CD4-positive, alpha-beta memory T cell (primary cell): ENCODE measurements at regions not wholly inside any gene's neighbourhood (a gene's known extent, or its start where the extent isn't known, plus 50 kb on each side); places are given as distances from the start of the nearest gene placed in this dataset.
A peak's percentile ranks its signal among the peaks of the same experiment; 100 is the strongest.

Source experiments
- CTCF ChIA-PET: fragments of 350-600 bp; sonication (Branson Sonifier 250); formaldehyde crosslinking; loops from one replicate; lab custom pipeline; 2021; ENCODE audit warnings: inconsistent platforms; ENCODE audit not compliant: partially characterized antibody; lab: Charles Lee
- POLR2A ChIA-PET: fragments of 350-600 bp; sonication (Branson Sonifier 250); formaldehyde crosslinking; loops from one replicate; lab custom pipeline; 2021; ENCODE audit not compliant: partially characterized antibody; lab: Charles Lee
- DNase-seq, 5 donors: peaks; one replicate each; pipeline versions ENCODE4 v3.0.0 to v3.0.0-alpha.2; 2020 to 2022; ENCODE audit warnings: mixed read lengths in 1 of 5
- H3K27ac ChIP-seq: one replicate; pipeline ENCODE4 v1.7.0; 2013; ENCODE audit warnings: low read depth, low read length
- H3K27me3 ChIP-seq: 2 replicates; pipeline ENCODE4 v1.7.0; 2013; ENCODE audit warnings: mild to moderate bottlenecking, low read length, moderate library complexity; ENCODE audit not compliant: insufficient read depth
- H3K36me3 ChIP-seq: 2 replicates; pipeline ENCODE4 v1.7.0; 2013; ENCODE audit warnings: mild to moderate bottlenecking, low read length, moderate library complexity; ENCODE audit not compliant: insufficient read depth
- H3K4me1 ChIP-seq: 2 replicates; pipeline ENCODE4 v1.7.0; 2013; ENCODE audit warnings: mild to moderate bottlenecking, low read length, moderate library complexity; ENCODE audit not compliant: insufficient read depth
- H3K4me3 ChIP-seq, 2 donors: one replicate each; pipeline ENCODE4 v1.7.0; 2013; ENCODE audit warnings: low read length in 2 of 2, mild to moderate bottlenecking in 1 of 2
- H3K9me3 ChIP-seq, 2 donors: one replicate each; pipeline ENCODE4 v1.7.0; 2013; ENCODE audit warnings: low read length in 2 of 2, control low read depth in 1 of 2; ENCODE audit not compliant: control insufficient read depth in 1 of 2
- H3K27ac Mint-ChIP-seq, 7 donors: one replicate each; pipeline ENCODE4 v1.8.0; 2020 to 2021; ENCODE audit warnings: mixed read lengths in 7 of 7, mild to moderate bottlenecking in 6 of 7, inconsistent platforms in 3 of 7, moderate library complexity in 3 of 7
- H3K27me3 Mint-ChIP-seq, 2 donors: one replicate each; pipeline ENCODE4 v1.8.0; 2020 to 2021; ENCODE audit warnings: mixed read lengths in 2 of 2
- H3K36me3 Mint-ChIP-seq, 2 donors: one replicate each; pipeline ENCODE4 v1.8.0; 2020 to 2021; ENCODE audit warnings: mixed read lengths in 2 of 2, inconsistent platforms in 1 of 2, mild to moderate bottlenecking in 1 of 2
- H3K4me1 Mint-ChIP-seq, 4 donors: one replicate each; pipeline ENCODE4 v1.8.0; 2020 to 2021; ENCODE audit warnings: mixed read lengths in 4 of 4, mild to moderate bottlenecking in 1 of 4
- H3K4me3 Mint-ChIP-seq, 8 donors: one replicate each; pipeline ENCODE4 v1.8.0; 2020 to 2021; ENCODE audit warnings: mixed read lengths in 8 of 8, mild to moderate bottlenecking in 7 of 8, moderate library complexity in 6 of 8, inconsistent platforms in 3 of 8
- H3K9me3 Mint-ChIP-seq, 8 donors: one replicate each; pipeline ENCODE4 v1.8.0; 2020 to 2021; ENCODE audit warnings: mixed read lengths in 8 of 8, mild to moderate bottlenecking in 5 of 8, inconsistent platforms in 3 of 8, moderate library complexity in 1 of 8
- intact Hi-C: fragments of 100-400 bp; cut with micrococcal nuclease; formaldehyde crosslinking; loops from one replicate; pipeline ENCODE4 v1.15.1; 2023

- intact Hi-C loops, result no loop called here
- peaks cover 0 to 8% (median 6%) of the 10 kb centered on the region in 8 donors for H3K9me3 Mint-ChIP-seq
- no peak overlapping the region for H3K4me3 Mint-ChIP-seq
- H3K27ac Mint-ChIP-seq, result no peak overlapping the region
- ChIA-PET POLR2A (no interaction called here), CTCF (no interaction called here)
- H3K9me3 ChIP-seq, result peaks cover 0 to 3% of the 10 kb centered on the region in 2 donors
- no peaks in the 10 kb centered on the region for H3K36me3 Mint-ChIP-seq
- no peaks in the 10 kb centered on the region for H3K27me3 Mint-ChIP-seq
- DNase-seq, result no peak
- no peak overlapping the region for H3K4me3 ChIP-seq
- H3K4me1 Mint-ChIP-seq, result no peaks in the 10 kb centered on the region
- H3K36me3 ChIP-seq, result no peaks in the 10 kb centered on the region
- H3K4me1 ChIP-seq, result no peaks in the 10 kb centered on the region
- no peaks in the 10 kb centered on the region for H3K27me3 ChIP-seq
- no peak overlapping the region for H3K27ac ChIP-seq
These were observed 190.3 kb upstream of the SPOCK3 start for GRCh38 chr4:167424341-167425256.

- CTCF ChIA-PET, result no interaction called here
- Mint-ChIP-seq H3K27ac (no peak overlapping the region), H3K4me3 (no peak overlapping the region), H3K9me3 (peaks cover 2 to 12% (median 7%) of the 10 kb centered on the region in 8 donors), H3K27me3 (no peaks in the 10 kb centered on the region), H3K36me3 (no peaks in the 10 kb centered on the region), H3K4me1 (no peaks in the 10 kb centered on the region)
- Histone ChIP-seq H3K27ac (no peak overlapping the region), H3K4me3 (no peak overlapping the region), H3K36me3 (no peaks in the 10 kb centered on the region), H3K9me3 (peaks cover 0 to 3% of the 10 kb centered on the region in 2 donors), H3K27me3 (no peaks in the 10 kb centered on the region), H3K4me1 (no peaks in the 10 kb centered on the region)
- intact Hi-C loops, result no loop called here
- POLR2A ChIA-PET, result no interaction called here
- no peak for DNase-seq
These were observed 193.9 kb upstream of the SPOCK3 start for GRCh38 chr4:167428156-167428555.

DNA sequence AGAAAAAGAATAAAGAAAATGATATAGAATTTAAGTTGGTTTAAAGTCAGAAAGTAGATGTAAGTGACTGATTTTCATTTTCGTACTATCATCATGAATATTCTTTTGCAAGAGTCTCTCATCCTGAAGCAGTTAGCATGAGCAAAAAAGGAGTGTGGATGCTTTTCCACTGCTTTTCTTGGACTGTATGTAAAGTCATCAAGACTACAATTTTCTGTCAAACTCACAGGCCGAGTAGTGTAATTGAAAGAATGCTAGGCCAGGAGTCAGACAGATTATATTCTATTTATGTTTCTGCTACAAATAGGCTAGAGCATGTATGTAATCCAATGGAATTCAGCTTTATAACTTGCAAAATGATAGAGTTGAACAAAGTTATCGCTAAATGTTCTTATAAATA is 197.1 kb upstream of the SPOCK3 start:
- Mint-ChIP-seq H3K4me3 (no peak overlapping the region), H3K36me3 (no peaks in the 10 kb centered on the region), H3K27me3 (no peaks in the 10 kb centered on the region), H3K4me1 (no peaks in the 10 kb centered on the region), H3K27ac (no peak overlapping the region), H3K9me3 (peaks cover 0 to 10% (median 5%) of the 10 kb centered on the region in 8 donors)
- CTCF ChIA-PET, result no interaction called here
- no peaks in the 10 kb centered on the region for H3K9me3 ChIP-seq
- no peaks in the 10 kb centered on the region for H3K27me3 ChIP-seq
- no peaks in the 10 kb centered on the region for H3K36me3 ChIP-seq
- H3K4me3 ChIP-seq, result no peak overlapping the region
- POLR2A ChIA-PET, result no interaction called here
- DNase-seq, result no peak
- intact Hi-C loops, result no loop called here
- no peaks in the 10 kb centered on the region for H3K4me1 ChIP-seq
- H3K27ac ChIP-seq, result no peak overlapping the region

DNA sequence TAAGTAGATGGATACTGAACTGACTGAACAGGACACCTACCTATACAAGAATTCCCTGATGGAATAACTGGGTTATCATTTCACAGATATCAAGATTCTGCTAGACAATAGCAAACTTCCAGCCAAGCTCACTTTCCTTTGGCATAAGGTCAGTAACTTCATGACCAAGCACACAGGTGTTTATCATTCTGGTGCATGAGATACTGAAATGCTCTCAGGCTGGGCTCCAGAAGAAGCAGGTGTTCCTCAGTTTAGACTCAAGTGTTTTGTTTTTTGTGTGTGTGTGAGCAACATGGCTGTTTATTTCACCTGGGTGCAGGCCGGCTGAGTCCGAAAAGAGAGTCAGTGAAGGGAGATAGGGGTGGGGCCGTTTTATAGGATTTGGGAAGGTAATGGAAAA is 201.5 kb upstream of the SPOCK3 start:
- Histone ChIP-seq H3K27me3 (no peaks in the 10 kb centered on the region), H3K27ac (no peak overlapping the region), H3K36me3 (no peaks in the 10 kb centered on the region), H3K9me3 (no peaks in the 10 kb centered on the region), H3K4me1 (no peaks in the 10 kb centered on the region), H3K4me3 (no peak overlapping the region)
- Mint-ChIP-seq H3K4me3 (no peak overlapping the region), H3K27ac (peak overlapping the region in 1 of 7 donors; percentile 11), H3K4me1 (no peaks in the 10 kb centered on the region), H3K36me3 (no peaks in the 10 kb centered on the region), H3K9me3 (peaks cover 2 to 17% (median 5%) of the 10 kb centered on the region in 8 donors), H3K27me3 (no peaks in the 10 kb centered on the region)
- intact Hi-C loops, result no loop called here
- ChIA-PET CTCF (no interaction called here), POLR2A (no interaction called here)
- no peak for DNase-seq

DNA sequence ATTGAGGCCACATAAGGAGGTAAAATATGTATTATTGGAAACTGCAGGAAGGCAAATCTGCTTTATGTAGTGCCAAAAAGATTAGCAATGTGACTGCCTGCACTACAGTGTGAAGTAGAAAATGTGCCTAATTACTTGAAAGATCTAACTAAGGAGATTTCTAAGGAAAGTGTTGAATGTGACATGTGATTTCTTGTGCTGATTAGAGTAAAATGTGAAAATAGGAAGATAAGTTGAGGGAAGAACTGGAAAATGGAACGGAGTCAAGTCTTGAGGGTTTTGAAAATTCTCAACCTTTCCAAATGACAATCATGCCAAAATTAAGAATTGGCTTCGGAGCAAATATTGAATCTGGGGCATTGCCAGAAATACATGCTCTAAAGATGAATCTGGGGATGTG is 209.5 kb upstream of the SPOCK3 start:
- no peaks in the 10 kb centered on the region for H3K36me3 ChIP-seq
- Mint-ChIP-seq H3K4me3 (no peak overlapping the region), H3K36me3 (no peaks in the 10 kb centered on the region), H3K4me1 (no peaks in the 10 kb centered on the region), H3K27me3 (no peaks in the 10 kb centered on the region), H3K9me3 (peaks cover 0 to 4% (median 0%) of the 10 kb centered on the region in 8 donors), H3K27ac (no peak overlapping the region)
- intact Hi-C loops, result no loop called here
- H3K4me1 ChIP-seq, result no peaks in the 10 kb centered on the region
- H3K4me3 ChIP-seq, result no peak overlapping the region
- ChIA-PET POLR2A (no interaction called here), CTCF (no interaction called here)
- no peaks in the 10 kb centered on the region for H3K27me3 ChIP-seq
- no peak overlapping the region for H3K27ac ChIP-seq
- H3K9me3 ChIP-seq, result no peaks in the 10 kb centered on the region
- DNase-seq, result no peak

DNA sequence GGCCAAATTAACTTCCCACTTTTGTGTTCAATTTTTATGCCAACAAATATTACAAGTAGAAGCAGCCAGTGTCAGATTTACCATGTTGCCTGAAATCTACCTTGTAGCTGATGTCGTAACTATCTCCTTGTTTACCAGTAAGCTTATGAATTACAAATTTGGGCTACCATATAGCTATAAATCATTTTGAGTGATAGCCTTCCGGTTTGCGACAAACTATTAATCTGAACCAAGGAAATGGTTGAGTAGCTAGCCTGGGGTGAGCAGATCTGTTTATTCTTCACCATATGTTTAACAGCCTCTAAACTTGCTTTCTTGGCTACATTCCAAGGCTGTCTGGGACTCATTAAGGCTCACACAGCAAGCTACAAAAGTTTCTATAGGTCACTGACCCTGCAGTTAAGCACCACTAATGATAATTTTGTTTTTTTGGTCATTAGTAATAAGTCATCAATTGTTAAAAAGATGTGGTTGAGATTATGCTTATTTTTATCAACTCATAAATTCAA is 218.7 kb upstream of the SPOCK3 start:
- Histone ChIP-seq H3K27me3 (no peaks in the 10 kb centered on the region), H3K9me3 (no peaks in the 10 kb centered on the region), H3K36me3 (no peaks in the 10 kb centered on the region), H3K4me1 (no peaks in the 10 kb centered on the region), H3K4me3 (no peak overlapping the region), H3K27ac (no peak overlapping the region)
- Mint-ChIP-seq H3K4me3 (no peak overlapping the region), H3K36me3 (no peaks in the 10 kb centered on the region), H3K27me3 (no peaks in the 10 kb centered on the region), H3K27ac (no peak overlapping the region), H3K4me1 (no peaks in the 10 kb centered on the region), H3K9me3 (peaks cover 0 to 6% (median 0%) of the 10 kb centered on the region in 8 donors)
- CTCF ChIA-PET, result no interaction called here
- POLR2A ChIA-PET, result no interaction called here
- intact Hi-C loops, result no loop called here
- DNase-seq, result no peak

DNA sequence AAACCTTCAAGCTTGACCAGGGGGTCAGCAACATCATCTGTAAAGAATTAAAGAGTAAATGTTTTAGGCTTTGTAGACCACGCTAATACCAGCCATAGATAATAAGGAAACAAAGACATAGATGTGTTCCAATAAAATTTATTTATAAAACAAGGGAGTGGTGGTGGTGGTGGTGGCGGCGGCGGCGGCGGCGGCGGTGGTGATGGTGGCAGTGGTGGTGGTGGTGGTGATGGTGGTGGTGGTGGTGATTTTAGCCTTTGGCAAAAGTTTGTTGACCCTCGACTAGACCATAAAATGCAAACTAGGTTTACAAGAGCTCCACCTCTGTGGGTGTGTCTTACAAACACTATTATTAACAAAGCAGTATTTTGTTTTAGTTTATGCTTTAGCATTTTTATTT is 222.3 kb upstream of the SPOCK3 start:
- H3K27me3 Mint-ChIP-seq, result no peaks in the 10 kb centered on the region
- ChIA-PET CTCF (no interaction called here), POLR2A (no interaction called here)
- H3K36me3 Mint-ChIP-seq, result no peaks in the 10 kb centered on the region
- H3K4me3 ChIP-seq, result no peak overlapping the region
- no peak for DNase-seq
- no peaks in the 10 kb centered on the region for H3K4me1 Mint-ChIP-seq
- no peak overlapping the region for H3K27ac Mint-ChIP-seq
- intact Hi-C loops, result no loop called here
- peaks cover 0 to 8% (median 0%) of the 10 kb centered on the region in 8 donors for H3K9me3 Mint-ChIP-seq
- H3K4me3 Mint-ChIP-seq, result no peak overlapping the region
- H3K27ac ChIP-seq, result no peak overlapping the region
- no peaks in the 10 kb centered on the region for H3K4me1 ChIP-seq
- H3K9me3 ChIP-seq, result no peaks in the 10 kb centered on the region
- H3K27me3 ChIP-seq, result no peaks in the 10 kb centered on the region
- no peaks in the 10 kb centered on the region for H3K36me3 ChIP-seq
